ENCODE measurements at regions not wholly inside any gene's neighbourhood (a gene's known extent, or its start where the extent isn't known, plus 50 kb on each side); places are given as distances from the start of the nearest gene placed in this dataset.
"Not testable (repeated sequence)": the region's sequence is repeated elsewhere in the genome, so short reads cannot be mapped to it uniquely, and the experiment has no call there.

DNA sequence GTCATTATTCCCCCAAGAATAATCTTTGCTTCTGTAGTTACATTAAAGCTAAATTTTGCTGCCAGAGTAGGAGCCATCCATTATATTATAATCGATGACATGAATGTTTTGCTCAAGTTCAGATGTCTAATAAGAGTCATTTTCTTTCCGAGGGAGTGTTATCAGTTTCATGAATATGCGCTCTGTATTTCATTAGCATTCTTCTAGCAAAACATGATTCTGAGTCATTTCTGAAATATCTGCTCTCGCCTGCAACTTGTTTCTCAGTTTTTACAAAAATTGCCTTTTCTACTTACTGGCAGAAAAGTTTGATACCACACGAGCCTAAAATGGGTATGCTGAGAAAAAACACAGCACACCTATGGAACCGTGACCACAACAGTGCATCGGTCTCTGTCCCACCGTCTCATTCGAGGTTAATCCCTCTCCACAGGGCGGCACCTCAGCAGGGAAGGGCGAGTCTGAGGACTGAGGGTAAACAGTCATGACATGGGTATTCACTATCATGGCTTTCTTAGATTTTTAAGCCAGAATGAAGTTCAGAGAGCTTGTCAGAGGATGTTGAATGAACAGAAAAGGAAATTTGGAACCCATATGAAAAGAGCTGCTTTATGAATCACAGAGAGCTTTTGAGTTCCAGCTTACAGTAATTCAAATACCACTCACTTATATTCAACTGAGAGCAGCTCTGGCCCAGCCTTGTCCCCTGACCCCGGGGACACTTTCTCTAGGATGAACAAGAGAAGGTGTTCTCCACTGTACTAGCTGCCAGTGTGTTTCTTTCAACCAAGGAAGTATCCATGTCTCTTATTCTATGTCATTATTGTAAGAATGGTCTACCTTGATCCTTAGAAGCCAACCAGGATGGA lies 303.6 kb upstream of the PLGLB1 start:
- TF ChIP-seq YY1 (IDR thresholded peaks at IDR 0.05; ENCODE audit: extremely low read depth, insufficient replicate concordance, low read depth, low read length); EZH2 (IDR thresholded peaks at IDR 0.05); POLR2A (IDR thresholded peaks at IDR 0.05; ENCODE audit: borderline replicate concordance, extremely low read depth, insufficient read depth, insufficient read length); SP1 (IDR thresholded peaks at IDR 0.05; ENCODE audit: low read depth); EZH2phosphoT487 (IDR thresholded peaks at IDR 0.05; ENCODE audit: borderline replicate concordance); ZNF274 (IDR thresholded peaks at IDR 0.05; ENCODE audit: low read depth, low read length); POLR2AphosphoS5 (IDR thresholded peaks at IDR 0.05; ENCODE audit: low read depth, low read length); RAD21 (IDR thresholded peaks at IDR 0.05; ENCODE audit: low read depth): not testable (repeated sequence)
- TF ChIP-seq, protein P1, sequence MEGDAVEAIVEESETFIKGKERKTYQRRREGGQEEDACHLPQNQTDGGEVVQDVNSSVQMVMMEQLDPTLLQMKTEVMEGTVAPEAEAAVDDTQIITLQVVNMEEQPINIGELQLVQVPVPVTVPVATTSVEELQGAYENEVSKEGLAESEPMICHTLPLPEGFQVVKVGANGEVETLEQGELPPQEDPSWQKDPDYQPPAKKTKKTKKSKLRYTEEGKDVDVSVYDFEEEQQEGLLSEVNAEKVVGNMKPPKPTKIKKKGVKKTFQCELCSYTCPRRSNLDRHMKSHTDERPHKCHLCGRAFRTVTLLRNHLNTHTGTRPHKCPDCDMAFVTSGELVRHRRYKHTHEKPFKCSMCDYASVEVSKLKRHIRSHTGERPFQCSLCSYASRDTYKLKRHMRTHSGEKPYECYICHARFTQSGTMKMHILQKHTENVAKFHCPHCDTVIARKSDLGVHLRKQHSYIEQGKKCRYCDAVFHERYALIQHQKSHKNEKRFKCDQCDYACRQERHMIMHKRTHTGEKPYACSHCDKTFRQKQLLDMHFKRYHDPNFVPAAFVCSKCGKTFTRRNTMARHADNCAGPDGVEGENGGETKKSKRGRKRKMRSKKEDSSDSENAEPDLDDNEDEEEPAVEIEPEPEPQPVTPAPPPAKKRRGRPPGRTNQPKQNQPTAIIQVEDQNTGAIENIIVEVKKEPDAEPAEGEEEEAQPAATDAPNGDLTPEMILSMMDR (IDR thresholded peaks at IDR 0.05 in 2 of 3, conservative IDR thresholded peaks at IDR 0.05 in 1 of 3; ENCODE audit: borderline replicate concordance in 1 of 3, insufficient read depth in 1 of 3, low read depth in 2 of 3, low read length in 2 of 3) = not testable (repeated sequence)
